KBM-7 (cell line): ENCODE measurements at regions not wholly inside any gene's neighbourhood (a gene's known extent, or its start where the extent isn't known, plus 50 kb on each side); places are given as distances from the start of the nearest gene placed in this dataset.
"Not testable (repeated sequence)": the region's sequence is repeated elsewhere in the genome, so short reads cannot be mapped to it uniquely, and the experiment has no call there.

Experiments used
- DNase-seq: peaks from one replicate; pipeline ENCODE4 v3.0.0-alpha.2; 2015
- in situ Hi-C: fragments of 300-500 bp; cut with MboI; formaldehyde crosslinking; loops from 2 replicates; pipeline ENCODE4 v1.14.3; 2020; ENCODE audit warnings: low sequenced_read_pairs, low pct_unique_long_range_greater_than_20kb, mixed read lengths

DNA sequence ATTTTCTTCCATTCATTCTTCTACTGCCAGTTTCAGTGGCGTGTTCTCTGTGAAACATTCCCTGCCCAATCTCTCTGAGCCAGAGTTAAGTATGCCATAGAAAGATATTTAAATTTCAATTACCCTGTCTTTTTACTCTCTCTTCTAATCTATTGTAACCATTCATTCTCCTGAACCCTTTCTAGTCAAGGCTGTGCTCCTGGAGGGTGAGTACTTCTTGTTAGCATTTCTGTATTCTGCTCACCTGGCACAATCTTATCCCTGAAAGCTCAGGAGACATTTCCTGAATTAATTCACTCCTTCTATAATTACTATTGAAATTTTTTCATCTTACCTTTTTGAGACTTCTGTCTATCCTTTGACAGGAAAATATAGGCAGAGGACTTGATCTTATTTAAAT is 271.7 kb downstream of the HGF start:
- no peak for DNase-seq

DNA sequence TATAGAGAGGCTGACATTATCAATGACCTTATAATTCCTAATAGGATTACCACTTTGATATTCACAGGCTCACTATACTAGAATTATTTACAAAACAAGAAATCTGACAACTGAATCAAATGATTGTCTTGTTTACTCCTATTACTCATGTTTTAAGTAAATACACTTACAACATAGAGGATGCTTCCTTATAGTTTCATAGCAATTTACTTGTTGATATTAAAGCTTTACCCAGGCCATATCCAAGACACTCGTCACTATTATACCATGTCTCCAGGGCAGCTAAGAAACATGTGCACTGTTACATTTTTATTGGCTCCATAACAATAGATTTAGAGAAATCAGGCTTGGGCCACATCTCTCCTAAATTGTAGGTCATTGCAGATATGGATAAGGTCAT is 276.9 kb downstream of the HGF start:
- no peak for DNase-seq
- in situ Hi-C loops: loop anchor here (25.0 kb wide), 1 partner anchor 544 kb away; no protein-coding TSS in a partner anchor

More for the DNA sequence above, 271.7 kb downstream of the HGF start:
- in situ Hi-C loops: loop anchor here (25.0 kb wide), 1 partner anchor 539 kb away; no protein-coding TSS in a partner anchor

DNA sequence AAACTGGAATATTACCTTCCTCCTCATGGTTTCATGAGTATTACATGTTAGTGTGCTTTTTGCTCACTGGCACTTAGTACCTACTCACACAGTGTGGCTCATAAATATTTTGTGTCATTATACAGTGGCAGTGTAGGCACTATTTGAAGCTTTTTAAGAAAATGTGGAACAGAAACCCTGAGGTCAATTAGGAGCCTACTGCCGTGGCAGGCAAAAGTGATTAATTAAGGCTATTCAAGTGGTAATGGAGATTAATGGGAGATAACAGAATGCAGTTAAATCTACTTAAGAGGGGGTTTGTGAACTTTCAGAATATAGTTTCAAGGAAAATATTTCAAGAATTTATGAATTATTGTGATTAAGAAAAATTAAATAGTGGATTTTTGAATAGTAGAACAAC is 277.6 kb downstream of the HGF start:
- in situ Hi-C loops: loop anchor here (25.0 kb wide), 1 partner anchor 545 kb away; no protein-coding TSS in a partner anchor
- no peak for DNase-seq

DNA sequence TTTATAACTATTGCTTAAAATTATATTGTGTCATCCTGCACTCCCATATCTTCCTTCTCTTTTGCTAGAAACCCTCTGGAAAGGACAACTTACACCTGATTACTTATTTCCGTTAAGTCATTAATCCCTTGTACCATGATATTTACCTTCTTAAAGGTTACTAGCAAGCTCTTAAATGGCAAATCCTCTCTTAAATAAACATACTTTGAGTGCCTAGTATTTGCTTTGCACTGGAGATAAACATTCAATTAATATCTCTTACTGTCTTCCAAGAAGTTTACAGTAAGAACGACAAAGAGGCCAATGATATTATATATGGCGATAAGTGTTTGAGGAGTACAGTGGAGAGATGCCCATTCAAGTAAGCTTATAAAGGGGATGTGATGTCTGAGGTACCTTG is 278.3 kb downstream of the HGF start:
- in situ Hi-C loops: loop anchor here (25.0 kb wide), 1 partner anchor 546 kb away; no protein-coding TSS in a partner anchor
- DNase-seq: no peak

DNA sequence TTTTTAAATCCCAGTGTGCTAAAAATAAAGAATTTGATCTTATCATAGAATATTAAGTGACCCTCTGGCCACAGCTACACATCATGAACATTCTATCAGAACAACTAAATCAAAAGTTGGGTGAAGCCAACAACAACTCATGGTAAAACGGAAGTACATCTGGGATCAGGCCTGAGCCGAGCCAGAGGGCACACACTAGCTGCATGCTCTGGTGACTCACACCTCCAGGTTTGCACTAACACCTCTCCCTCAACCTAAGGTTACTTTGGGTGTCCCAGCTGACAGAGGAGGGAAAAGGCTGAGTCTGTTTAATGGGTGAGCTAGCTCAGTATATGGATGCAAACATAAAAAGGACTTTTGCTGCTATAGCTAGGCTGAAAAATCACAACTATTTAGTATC is 281.6 kb downstream of the HGF start:
- no peak for DNase-seq
- in situ Hi-C loops: loop anchor here (25.0 kb wide), 1 partner anchor 549 kb away; no protein-coding TSS in a partner anchor

DNA sequence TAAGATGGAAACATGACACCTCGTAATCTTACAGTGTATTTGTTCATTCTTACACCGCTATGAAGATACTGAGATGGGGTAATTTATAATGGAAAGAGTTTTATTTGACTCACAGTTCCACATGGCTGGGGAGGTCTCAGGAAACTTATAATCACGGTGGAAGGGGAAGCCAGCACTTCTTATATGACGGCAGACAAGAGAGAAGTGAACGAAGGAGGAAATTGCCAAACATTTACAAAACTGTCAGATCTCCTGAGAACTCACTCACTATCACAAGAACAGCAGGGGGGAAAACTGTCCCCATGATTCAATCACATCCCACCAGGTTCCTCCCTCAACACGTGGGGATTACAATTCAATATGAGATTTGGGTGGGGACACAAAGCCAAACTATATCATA is 282.3 kb downstream of the HGF start:
- in situ Hi-C loops: loop anchor here (25.0 kb wide), 1 partner anchor 550 kb away; no protein-coding TSS in a partner anchor

DNA sequence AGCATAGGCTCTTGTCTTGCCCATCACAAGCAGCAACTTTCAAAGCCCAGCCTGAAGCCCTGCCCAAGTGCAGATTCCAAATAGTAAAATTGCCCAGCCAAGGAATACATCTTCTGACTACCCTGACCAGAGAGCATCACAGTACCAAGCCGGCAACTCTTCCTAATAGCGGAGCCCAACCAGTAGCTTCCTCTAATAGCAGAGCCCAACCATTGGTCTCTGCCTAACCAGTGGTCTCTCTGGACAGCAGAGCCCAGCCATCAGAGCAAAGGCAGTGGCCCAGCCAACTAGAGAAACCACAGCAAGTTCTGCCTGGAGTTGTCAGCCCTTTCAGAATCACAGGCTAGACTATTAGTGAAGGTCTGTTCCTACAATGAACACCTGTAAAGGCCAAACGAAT is 285.6 kb downstream of the HGF start:
- DNase-seq: peak; percentile 51
- in situ Hi-C loops: loop anchor here (25.0 kb wide), 1 partner anchor 553 kb away; no protein-coding TSS in a partner anchor

More for the DNA sequence above, 282.3 kb downstream of the HGF start:
- peak; percentile 53 for DNase-seq

DNA sequence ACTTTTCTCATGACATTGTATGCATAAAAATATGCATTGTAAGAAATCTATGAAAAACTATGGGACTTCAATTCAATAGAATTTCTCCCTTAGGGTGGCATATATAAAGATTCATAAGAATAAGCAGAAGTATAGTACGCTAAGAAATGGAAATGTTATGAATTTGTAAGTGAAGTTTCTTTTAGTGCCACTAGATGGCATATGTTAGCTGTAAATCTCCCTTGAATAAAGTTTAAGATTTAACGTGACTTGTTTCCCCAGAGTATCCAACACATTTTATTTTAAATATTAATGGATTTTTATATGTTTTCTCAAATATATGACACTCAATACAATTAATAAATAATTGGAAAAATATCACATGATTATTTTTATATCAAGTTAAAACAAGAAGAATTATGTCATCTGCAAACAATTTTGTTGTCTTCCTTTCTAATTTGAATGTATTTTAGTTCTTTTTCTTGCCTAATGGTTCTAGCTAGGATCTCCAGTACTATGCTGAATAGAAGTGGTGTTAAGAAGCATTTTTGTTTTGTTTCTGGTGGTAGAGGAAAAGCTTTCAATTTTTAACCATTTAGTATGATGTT is 287.2 kb downstream of the HGF start:
- peak; percentile 32 for DNase-seq
- in situ Hi-C loops: loop anchor here (25.0 kb wide), 1 partner anchor 555 kb away; no protein-coding TSS in a partner anchor

DNA sequence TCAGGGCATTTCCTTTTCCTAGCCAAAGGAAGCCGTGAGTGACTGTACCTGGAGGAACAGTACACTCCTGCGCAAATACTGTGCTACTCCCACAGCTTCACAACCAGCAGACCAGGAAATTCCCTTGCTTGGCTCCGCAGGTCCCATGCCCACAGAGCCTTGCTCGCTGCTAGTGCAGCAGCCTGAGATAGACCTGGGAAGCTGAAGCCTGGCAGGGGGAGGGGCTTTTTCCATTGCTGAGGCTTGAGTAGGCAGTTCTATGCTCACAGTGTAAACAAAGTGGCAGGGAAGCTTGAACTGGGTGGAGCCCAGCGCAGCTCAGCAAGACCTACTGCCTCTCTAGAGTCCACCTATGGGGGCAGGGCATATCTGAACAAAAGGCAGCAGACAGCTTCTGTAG is 291.2 kb downstream of the HGF start:
- in situ Hi-C loops: loop anchor here (25.0 kb wide), 1 partner anchor 559 kb away; no protein-coding TSS in a partner anchor
- no peak for DNase-seq

DNA sequence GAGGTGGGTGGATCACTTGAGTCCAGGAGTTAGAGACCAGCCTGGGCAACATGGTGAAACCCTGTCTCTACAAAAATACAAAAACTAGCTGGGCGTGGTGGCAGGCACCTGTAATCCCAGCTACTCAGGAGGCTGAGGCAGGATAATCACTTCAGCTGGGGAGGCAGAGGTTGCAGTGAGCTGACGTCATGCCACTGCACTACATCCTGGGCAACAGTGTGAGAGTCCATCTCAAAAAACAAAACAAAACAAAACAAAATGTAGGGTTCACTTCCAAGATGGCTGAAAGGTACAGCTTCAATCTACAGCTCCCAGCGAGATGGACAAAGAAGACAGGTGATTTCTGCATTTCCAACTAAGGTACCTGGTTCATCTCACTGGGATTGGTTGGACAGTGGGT is 291.6 kb downstream of the HGF start:
- DNase-seq: not testable (repeated sequence)
- in situ Hi-C loops: loop anchor here (25.0 kb wide), 1 partner anchor 559 kb away; no protein-coding TSS in a partner anchor

DNA sequence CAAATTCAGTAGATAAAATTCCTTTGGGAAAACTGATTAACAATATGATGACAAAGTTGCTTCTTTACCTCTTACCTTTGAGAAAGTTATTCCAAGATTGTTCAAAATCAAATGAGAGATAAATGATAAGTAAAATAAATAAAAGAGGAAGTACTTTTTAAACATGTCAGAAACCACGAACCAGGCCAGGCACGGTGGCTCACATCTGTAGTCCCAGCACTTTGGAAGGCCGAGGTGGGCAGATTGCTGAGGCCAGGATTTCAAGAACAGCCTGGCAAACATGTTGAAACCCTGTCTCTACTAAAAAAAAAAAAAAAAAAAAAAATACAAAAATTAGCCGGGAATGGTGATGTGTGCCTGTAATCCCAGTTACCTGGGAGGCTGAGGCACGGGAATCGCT is 296.6 kb downstream of the HGF start:
- in situ Hi-C loops: loop anchor here (25.0 kb wide), 1 partner anchor 761 kb away; no protein-coding TSS in a partner anchor
- DNase-seq: peak; percentile 26

DNA sequence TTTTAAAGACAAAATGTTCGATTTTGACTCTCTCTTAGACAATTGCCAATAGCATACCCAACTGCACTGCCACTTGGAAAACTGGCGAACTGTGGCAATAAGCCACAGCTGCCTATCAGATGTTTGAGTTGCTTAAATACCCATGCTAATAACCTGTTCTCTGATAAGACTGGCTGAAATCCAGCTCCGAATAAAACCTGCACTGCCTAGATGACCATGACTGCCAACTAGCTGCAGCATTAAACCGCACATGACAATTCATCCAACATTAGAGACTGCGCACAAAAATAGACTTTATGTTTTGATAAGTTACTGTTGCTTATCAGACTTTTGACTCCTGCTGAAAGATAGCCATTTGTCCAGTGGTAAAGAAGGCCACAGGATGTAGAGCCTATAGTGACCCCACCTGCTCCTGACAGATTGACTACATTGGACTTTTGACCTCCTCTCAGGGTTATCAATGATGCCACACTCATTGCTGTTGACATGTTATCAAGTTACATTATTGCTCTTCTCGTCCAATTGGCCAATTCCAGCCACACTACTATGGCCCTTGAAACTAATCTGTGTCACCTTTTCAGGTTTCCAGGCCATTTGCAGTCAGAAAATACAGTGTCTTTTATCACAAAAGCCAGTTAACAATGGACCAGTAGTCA is 299.0 kb downstream of the HGF start:
- in situ Hi-C loops: loop anchor here (25.0 kb wide), 1 partner anchor 759 kb away; no protein-coding TSS in a partner anchor
- no peak for DNase-seq

DNA sequence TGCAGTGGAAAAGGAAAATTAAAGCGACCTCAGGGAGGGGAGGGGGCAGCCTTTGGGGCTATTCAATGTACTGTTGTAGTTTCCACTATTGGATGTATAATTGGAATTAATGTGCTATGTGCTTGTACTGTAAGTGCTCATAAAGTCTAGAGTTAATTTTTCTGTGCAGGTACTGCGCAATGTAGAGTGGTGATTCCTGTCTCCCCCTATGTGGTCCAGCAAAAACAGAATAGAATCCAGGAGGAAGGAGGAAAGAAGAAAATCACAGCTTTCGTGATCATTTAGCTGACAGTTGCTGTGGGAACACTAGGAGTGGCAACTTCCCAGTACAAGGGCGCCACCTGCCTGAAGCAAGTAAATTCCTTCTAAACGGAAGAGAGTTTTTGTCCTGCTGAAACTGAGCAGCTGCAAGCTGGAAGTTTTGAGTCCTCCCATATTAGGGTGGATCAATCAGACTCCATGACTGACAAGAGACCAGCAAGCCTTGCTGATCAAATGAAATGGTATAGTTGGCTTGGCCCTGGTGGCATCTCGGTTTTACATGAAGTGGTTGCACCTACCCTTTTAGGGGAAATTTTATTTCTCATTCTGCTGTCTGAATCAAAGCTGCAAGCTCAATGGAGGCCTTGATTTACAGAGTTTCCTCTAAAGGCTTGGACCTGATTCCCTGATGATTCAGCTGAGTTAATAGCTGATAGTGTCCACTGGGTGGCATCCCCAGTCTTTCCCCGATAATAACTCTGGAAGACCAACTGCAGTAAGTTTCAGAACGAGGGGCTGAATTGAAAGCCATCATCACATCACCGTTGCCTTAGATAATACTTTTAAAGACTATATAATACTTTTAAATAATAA is 299.8 kb downstream of the HGF start:
- in situ Hi-C loops: loop anchor here (25.0 kb wide), 1 partner anchor 758 kb away; no protein-coding TSS in a partner anchor
- DNase-seq: peak; percentile 42

DNA sequence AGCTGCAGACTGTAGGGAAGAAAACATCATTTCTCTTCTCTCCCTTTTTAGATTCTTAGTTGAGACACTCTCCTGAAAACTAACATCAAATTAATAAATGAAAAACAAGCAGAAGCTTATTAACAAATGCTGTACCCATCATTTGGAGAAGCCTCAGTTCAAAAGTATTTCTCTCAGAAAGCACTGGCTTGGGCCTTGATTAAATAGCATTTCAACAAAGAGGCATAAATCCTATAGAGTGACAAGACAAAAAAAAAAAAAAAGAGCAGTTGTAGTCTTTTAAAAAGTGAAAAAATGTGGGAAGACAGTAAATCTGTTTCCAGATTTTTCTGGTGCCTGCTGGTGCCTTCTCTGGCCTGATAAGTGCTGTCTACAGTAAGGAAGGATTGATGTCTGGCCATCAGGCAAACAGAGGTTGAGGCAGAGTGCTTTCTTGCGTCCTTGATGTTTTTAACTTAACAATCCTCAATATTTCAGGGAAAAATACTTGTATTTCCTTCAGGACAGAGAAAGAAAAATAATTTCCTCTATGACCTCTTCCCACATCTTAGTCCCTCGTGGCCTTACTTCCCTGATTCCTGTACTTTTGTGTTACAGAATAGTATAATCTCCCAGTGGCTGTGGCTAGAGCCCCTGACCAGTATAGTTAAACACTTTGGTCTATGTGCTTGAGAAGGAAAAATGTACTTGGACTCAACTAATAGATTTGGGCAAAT is 300.5 kb downstream of the HGF start:
- in situ Hi-C loops: loop anchor here (25.0 kb wide), 1 partner anchor 757 kb away; no protein-coding TSS in a partner anchor
- no peak for DNase-seq

DNA sequence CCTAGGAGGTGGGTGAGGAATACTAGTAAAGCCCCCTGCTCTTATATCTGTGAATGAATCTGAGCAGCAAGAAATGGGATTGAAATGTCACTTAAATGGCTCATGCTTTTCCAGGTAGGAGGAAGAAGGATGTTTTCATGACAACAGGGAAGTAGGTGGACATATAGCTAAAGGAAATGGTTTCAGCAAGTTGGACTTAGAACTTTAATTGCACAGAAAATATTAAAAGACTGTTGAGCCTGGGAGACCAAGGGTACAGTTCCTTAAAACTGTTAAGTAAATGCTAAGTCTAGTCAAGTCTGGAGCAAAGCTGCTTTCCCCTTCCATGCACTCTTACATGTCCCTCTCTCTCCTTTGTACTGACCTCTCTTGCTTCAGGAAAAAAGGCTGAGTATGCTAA is 301.3 kb downstream of the HGF start:
- DNase-seq: no peak
- in situ Hi-C loops: loop anchor here (25.0 kb wide), 1 partner anchor 756 kb away; no protein-coding TSS in a partner anchor

DNA sequence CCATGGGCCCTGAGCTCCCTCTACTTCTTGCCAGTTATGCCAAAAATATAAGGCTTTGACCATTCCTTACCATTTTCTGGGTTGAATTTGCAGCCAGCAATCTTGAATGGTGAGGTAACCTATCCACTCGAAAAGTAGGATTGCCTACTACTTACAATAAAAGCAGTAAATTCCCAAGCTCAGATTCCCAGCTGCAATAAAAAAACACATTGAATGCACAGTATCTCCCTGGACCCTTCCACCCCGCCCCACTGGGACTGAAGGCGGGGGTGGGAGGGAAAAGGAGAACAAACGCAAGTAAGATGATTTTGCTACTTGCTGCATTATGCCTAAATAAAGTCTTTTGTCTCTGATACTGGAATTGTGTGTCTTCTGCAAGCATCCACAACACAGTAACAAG is 301.9 kb downstream of the HGF start:
- no peak for DNase-seq
- in situ Hi-C loops: loop anchor here (25.0 kb wide), 1 partner anchor 756 kb away; no protein-coding TSS in a partner anchor

DNA sequence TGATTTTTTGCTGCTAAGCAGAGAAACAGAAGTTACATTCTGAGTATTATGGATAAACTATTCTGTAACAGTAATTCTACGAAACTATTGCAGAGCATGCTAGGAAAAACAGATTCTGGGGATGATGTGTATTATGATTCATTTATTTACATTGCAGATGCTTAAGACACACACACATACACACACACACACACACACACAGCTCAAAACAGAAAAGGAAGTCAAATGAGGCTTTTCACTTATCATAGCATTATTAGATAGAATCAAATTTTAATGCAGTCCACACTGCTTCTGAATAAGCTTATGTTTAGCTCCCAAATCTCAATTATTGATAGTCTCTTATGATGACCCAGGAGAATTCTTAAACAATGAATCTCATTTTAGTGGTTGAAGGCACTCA is 307.2 kb downstream of the HGF start:
- in situ Hi-C loops: loop anchor here (25.0 kb wide), 1 partner anchor 750 kb away; no protein-coding TSS in a partner anchor
- DNase-seq: no peak

DNA sequence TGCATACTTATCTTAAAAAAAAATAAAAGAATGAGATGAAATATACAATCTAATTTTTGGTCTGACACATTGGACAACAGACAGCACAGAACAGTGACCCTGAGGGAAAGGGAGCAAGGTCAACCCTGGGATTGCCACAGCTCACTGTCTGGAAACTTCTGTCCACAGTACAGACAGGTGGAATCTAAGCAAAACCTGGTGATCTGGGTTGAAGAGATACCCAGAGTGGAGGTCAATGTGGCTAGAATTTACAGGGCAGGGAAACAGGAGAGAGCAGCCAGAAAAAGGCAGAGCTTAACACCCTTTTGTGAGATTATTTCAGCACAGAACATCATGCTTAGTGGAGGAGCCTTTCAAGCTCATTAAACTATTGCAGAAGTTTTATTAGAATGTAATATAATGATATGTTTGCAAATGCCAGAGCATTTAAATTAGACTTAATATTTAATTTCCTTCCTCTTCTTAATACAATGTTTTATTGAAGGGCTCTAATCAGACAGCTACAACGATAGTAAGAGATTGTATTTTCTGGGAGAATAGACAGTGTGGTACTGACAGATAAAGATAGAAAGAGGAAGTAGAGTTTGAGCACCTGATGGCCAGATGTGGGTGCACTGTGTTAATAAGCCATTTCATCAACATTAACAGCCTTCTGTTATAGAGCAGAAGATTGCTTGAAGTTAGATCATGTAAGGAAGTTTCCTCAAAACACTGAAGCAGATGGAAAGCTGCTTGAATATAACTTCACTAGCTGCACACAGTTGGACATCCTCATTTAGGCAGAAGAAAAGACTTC is 309.4 kb downstream of the HGF start:
- in situ Hi-C loops: loop anchor here (25.0 kb wide), 1 partner anchor 748 kb away; no protein-coding TSS in a partner anchor
- DNase-seq: peak; percentile 63
